GM18858 (cell line): ENCODE measurements at regions not wholly inside any gene's neighbourhood (a gene's known extent, or its start where the extent isn't known, plus 50 kb on each side); places are given as distances from the start of the nearest gene placed in this dataset.

ENCODE experiments used
- ATAC-seq: cut with Tn5 transposase; IDR thresholded peaks from one replicate; pipeline ENCODE4 v1.9.1; 2021; ENCODE audit not compliant: unreplicated experiment

GRCh38 chr7:8932751-8933150, 499.3 kb downstream of the NXPH1 start:
- ATAC-seq: no peak

- no peak for ATAC-seq
Measured at GRCh38 chr7:8937204-8937603, 503.8 kb downstream of the NXPH1 start.

DNA sequence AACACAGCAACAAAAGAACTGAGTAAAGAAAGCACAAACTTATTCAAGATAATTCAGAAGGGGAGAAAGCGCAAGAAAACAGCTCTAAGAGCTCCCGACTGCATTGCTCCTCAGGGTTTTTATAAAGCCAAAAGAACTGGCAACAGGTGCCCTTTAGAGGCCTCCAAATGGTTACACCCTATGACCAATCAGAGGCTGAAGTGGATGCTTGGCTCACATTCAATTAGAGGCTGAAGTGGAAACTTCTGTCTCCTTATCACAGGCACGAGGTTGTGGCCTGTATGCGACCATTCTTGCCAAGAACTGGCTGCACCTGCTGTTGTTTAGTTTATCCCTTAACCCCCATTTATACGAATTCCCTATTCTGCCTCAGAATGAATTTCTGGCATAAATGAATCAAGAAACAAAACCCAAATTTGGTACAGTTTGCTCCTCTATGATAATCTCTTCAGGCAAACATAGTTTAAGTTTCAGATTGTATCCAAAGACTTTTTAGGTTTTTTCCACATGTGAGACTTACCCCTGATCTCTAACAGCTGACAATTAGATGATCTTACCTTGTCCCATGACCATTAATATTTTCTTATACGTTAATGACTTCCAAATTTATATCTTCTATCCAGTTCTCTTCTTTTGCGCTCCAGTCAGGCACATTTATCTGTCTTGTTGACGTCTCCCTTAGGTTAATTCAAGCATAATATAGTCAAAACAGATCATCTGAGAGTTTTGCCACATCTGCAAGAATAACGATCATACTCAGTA, 504.8 kb downstream of the NXPH1 start:
- ATAC-seq: no peak

GRCh38 chr7:8939446-8939845, 506.0 kb downstream of the NXPH1 start:
- no peak for ATAC-seq

DNA sequence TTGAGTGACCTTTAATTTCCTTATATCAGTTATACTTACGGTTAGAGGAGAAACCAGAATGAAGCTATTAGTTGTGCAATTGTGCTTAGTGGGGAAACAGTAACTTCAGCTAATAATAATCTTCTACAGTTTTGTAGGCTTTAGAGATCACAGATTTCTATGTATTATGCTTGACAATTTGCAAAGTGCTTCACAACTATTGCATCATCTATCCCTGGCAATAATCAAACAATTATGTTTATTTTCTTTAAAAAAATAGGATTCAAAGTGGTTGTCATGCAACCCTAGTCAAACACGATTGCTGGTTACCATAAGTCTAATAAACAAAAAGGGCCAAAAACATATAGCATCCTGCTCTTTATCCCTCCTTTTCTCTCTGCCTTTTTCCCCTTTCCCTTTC, 530.3 kb downstream of the NXPH1 start:
- no peak for ATAC-seq

DNA sequence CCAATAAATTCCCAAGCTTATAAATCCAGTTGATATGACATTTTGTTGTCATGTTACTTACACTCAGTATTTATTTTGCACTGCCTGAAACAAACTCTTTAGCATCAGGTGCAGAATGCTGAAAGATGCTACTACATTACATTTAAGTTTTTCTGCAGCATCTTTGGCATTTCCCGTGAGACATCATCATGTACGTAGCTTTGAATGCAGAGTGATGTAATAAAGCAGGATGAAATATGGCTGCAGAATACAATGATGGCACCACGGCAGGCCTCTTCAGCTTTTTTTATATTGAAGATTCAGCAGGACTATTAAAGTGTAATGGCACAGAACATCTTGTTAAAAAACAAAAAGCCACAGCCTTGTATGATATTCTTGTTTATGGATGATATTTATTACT, 531.8 kb downstream of the NXPH1 start:
- no peak for ATAC-seq

- ATAC-seq: no peak
Measured at GRCh38 chr7:8973601-8974000, 540.2 kb downstream of the NXPH1 start.

- no peak for ATAC-seq
Measured at GRCh38 chr7:8975681-8976080, 542.3 kb downstream of the NXPH1 start.

GRCh38 chr7:8982338-8982992, 549.1 kb downstream of the NXPH1 start:
- no peak for ATAC-seq

DNA sequence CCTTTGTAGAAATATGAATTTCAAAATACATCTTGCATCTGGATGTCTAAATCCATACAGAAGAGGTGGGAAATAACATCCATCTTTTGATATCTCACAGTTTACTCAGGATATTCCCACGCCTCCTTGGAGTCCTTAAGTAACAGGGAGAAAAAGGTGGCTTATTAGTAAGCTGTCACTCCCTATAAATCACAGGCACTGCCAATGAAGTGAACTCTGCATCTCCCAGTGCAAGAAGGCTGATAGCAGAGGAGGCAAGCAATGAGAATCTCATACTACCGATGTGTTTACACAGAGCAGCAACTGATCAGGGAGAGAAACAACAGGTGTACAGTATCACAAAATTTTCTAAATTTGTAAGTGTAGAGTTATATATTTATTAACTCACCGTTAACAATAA, 551.8 kb downstream of the NXPH1 start:
- no peak for ATAC-seq

DNA sequence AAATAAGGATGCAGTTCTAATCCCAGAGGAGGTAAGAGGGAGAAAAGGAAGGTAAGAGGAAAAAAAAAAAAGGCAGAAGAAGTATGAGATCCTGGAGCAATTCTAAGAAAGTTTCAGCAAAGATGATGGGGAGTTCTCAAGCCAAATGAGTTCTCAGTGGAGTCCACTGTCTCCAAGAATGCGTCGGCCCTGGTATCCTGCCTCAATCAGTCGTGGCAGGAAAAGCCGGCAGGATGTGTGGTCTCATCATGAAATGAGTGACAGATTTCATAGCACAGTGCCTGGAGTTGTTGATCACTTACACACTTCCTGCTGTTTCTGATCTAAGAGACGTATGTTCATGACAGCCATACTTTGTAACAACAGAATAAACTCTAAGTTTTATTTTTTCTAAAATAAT, 554.9 kb downstream of the NXPH1 start:
- ATAC-seq: no peak

GRCh38 chr7:8991159-8991558, 557.8 kb downstream of the NXPH1 start:
- no peak for ATAC-seq

DNA sequence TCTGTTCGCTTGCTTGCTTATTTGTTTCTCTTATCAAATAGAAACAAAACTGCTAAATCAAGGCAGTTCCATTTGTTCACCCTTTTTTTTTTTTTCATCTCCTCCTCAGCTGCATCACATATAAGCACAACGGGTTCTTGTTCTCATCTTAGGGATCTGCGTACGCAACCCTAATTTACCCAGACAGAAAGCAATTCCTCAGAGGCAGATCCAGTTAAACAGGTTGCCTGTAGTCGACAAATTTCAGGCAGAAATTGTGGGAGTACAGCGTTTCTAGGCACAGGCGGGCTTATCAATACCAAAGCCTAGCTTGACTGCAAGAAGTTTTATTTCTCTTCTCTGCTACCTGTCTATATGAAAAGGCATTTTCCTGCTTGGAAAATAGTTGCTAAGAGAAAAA, 565.4 kb downstream of the NXPH1 start:
- ATAC-seq: no peak

DNA sequence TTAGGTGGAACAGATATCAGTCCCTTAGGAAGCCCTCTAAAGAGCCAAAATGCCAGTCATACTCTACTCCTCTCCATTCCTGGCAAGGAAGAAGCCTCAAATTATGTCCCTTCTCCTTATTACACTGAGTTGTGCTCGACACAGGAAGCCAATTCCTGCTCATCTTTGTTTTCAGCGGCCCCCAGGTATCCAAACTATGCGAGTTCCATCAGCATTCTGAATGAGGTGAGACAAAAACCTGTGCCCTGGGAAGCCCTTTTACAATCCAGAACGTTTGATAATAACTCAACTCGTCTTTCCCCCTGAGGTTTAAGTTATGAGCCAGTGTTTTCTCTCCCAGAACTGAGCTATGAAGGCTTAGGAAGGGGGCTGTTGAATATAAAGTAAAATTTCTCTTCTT, 580.5 kb downstream of the NXPH1 start:
- no peak for ATAC-seq

DNA sequence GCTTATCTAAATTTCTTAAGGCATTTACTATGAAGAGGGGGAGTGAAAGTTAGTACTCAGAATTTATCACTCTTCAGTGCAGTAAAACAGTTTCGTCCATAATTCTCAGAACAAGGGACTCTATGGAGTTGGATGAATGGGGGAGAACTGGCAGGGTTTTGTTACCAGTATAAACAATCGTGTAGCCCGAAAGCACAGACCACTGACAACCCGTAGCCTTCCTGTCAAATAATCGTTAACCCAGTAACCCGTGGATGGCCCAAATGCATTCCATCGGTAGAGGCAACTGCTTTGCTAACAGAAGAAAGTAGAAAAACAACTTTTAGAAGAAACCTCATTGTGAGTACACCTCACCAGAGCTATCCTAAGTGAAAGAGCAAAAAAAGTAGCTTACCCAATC, 583.9 kb downstream of the NXPH1 start:
- ATAC-seq: no peak

DNA sequence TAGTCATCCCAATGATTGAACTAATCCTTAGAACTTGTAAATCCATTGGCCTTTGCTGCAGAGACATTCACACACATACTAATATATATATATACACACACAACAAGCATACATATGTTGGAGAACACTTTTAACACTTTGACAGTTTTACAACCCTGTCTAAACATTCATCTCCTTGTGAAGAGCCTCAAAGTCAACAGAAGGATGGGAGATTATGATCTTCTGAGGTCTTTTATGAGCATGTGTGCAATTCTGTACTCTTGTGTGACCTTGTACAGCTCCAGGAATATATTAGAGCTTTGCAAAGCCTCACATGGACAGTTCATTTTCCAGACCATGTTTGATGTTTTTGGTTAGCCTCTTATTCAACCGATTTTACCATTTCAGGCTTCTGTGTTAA, 589.0 kb downstream of the NXPH1 start:
- ATAC-seq: no peak

DNA sequence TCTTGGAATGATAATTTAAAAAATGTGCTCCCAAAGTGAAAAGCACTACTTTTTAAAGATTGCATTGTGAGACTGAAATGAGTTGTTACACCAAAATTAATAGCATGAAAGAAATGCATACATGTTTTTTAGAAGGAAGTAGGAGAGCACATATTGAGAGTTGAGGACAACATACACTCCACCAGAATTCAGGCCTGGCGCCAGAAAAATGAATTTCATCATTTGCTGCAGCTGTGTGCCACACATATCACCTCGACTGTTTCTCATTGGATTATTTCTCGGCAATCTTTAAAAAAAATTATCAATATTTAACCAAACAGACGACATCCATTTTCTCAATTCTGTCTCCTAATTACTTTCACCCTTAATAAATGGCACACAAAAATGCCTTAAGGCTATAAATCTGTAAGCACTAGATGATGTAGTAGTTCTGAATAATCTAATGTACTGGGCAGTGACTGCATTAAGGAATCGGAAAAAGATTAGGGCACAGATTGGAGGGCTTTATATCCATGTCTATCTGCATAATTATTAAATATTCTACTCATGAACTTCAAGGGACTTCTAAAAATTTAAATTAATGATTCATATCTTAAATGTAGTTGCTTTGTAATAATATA, 590.4 kb downstream of the NXPH1 start:
- ATAC-seq: no peak

- ATAC-seq: no peak
Measured at GRCh38 chr7:9026121-9026520, 592.7 kb downstream of the NXPH1 start.

- no peak for ATAC-seq
Measured at GRCh38 chr7:9028012-9028411, 594.6 kb downstream of the NXPH1 start.

- ATAC-seq: no peak
Measured at GRCh38 chr7:9029681-9030530, 596.5 kb downstream of the NXPH1 start.

DNA sequence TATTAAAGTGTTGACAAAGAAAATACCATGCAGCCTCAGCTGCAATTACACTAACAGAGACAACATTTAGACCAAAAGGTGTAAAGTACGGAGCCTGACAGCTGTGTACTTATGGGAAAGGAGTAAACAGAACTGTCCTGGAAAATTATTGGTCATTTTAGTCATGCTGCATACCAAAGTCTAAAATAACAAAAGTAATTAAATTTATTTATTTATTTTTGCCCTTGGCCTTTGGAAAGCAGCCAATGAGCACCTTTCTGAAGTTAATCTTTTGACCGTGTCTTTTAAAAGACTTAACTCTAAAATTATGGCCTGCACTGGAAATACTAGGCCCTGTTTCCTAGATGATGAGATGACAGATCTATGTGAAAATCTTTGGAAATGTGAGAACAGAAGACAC, 597.6 kb downstream of the NXPH1 start:
- no peak for ATAC-seq
